Glomerular visceral epithelial cell (primary cell): ENCODE measurements at regions not wholly inside any gene's neighbourhood (a gene's known extent, or its start where the extent isn't known, plus 50 kb on each side); places are given as distances from the start of the nearest gene placed in this dataset.

Source experiments
- DNase-seq: peaks from one replicate; pipeline ENCODE4 v3.0.0-alpha.2; 2016; ENCODE audit errors: extremely low spot score

- no peak for DNase-seq
These were observed 98.1 kb upstream of the TUT7 start for GRCh38 chr9:86452201-86452828.

GRCh38 chr9:86449246-86449645 lies 95.0 kb upstream of the TUT7 start:
- DNase-seq, result no peak

GRCh38 chr9:86445671-86446070 lies 91.5 kb upstream of the TUT7 start:
- DNase-seq, result no peak

GRCh38 chr9:86443992-86444391 lies 89.8 kb upstream of the TUT7 start:
- no peak for DNase-seq

GRCh38 chr9:86434039-86434726 lies 80.0 kb upstream of the TUT7 start:
- peak; percentile 69 for DNase-seq

GRCh38 chr9:86424251-86424891 lies 70.2 kb upstream of the TUT7 start:
- no peak for DNase-seq

- DNase-seq, result peak; percentile 36
These were observed 60.0 kb upstream of the TUT7 start for GRCh38 chr9:86413971-86414880.

GRCh38 chr9:86410281-86410680 lies 56.1 kb upstream of the TUT7 start:
- no peak for DNase-seq

GRCh38 chr9:86408121-86408520 lies 53.9 kb upstream of the TUT7 start:
- DNase-seq, result no peak

- DNase-seq, result peak; percentile 50
These were observed 52.8 kb upstream of the TUT7 start for GRCh38 chr9:86407022-86407421.

GRCh38 chr9:86406366-86406765 lies 52.2 kb upstream of the TUT7 start:
- DNase-seq, result peak; percentile 4

GRCh38 chr9:86405926-86406325 lies 51.7 kb upstream of the TUT7 start:
- DNase-seq, result peak; percentile 50

GRCh38 chr9:86405086-86405491 lies 50.9 kb upstream of the TUT7 start:
- DNase-seq, result no peak
